GM12878 (cell line): ENCODE measurements at regions not wholly inside any gene's neighbourhood (a gene's known extent, or its start where the extent isn't known, plus 50 kb on each side); places are given as distances from the start of the nearest gene placed in this dataset.

Experiments
- CTCF ChIP-seq, 3 experiments: IDR thresholded peaks in 2 of 3; conservative IDR thresholded peaks in 1 of 3; 2 replicates each; pipeline ENCODE4 v1.5.1; 2011; ENCODE audit warnings: low read depth in 3 of 3, low read length in 3 of 3, mild to moderate bottlenecking in 3 of 3, control low read depth in 2 of 3, moderate library complexity in 2 of 3, inconsistent platforms in 1 of 3, mixed read lengths in 1 of 3; ENCODE audit not compliant: control insufficient read depth in 2 of 3, insufficient read depth in 1 of 3; ENCODE audit errors: extremely low read depth in 1 of 3
- MTA3 ChIP-seq: IDR thresholded peaks from 2 replicates; pipeline ENCODE4 v1.6.1; 2012; ENCODE audit warnings: low read length, inconsistent platforms, borderline replicate concordance
- POLR2A ChIP-seq: IDR thresholded peaks from 2 replicates; pipeline ENCODE4 v1.6.1; 2011; ENCODE audit warnings: low read depth, mild to moderate bottlenecking, low read length
- RB1 ChIP-seq: fragments of 450-650 bp; formaldehyde crosslinking; IDR thresholded peaks from 2 replicates; pipeline ENCODE4 v1.6.1; 2017; ENCODE audit warnings: mild to moderate bottlenecking, borderline replicate concordance
- SMC3 ChIP-seq: IDR thresholded peaks from 2 replicates; pipeline ENCODE4 v1.6.1; 2011; ENCODE audit warnings: low read length, improper control_type of control experiment, borderline replicate concordance
- ZZZ3 ChIP-seq: IDR thresholded peaks from 2 replicates; pipeline ENCODE4 v1.6.1; 2011; ENCODE audit warnings: low read depth; ENCODE audit not compliant: control insufficient read depth, insufficient read length

- TF ChIP-seq ZZZ3, result no peak
- no peak for TF ChIP-seq CTCF (IDR thresholded peaks at IDR 0.05 in 2 of 3, conservative IDR thresholded peaks at IDR 0.05 in 1 of 3; ENCODE audit: control insufficient read depth in 2 of 3, extremely low read depth in 1 of 3, insufficient read depth in 1 of 3, low read depth in 3 of 3, low read length in 3 of 3)
- no peak for TF ChIP-seq POLR2A
- TF ChIP-seq SMC3, result no peak
- TF ChIP-seq RB1, result no peak
- no peak for TF ChIP-seq MTA3
These were observed 281.1 kb upstream of the SORL1-AS1 start for GRCh38 chr11:121733858-121734257.
